ENCODE measurements at regions not wholly inside any gene's neighbourhood (a gene's known extent, or its start where the extent isn't known, plus 50 kb on each side); places are given as distances from the start of the nearest gene placed in this dataset.

GRCh38 chr2:59282374-59283057 lies 1041.4 kb upstream of the FANCL start:
- H3K4me3 ChIP-seq (ENCODE audit: low read depth, low read length) = no peak overlapping the region
- no peak for TF ChIP-seq CTCF (IDR thresholded peaks at IDR 0.05; ENCODE audit: low read depth, low read length)

DNA sequence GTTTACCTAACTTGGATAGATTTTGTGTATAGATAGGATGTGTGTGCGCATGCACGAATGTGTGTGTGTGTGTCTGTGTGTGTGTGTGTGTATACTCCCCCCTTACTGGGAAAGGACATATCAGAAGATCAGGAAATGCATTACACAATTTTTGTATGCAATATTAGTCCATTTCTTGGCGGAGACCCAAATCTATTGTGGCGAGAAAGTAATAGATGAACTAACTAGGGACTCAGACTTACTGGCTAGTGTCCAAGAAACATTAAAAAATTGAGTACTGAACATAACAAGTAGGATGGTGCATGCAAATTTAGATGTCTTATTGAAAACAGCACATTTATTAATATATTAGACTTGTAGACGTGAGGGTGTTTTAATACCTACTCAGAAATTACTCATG lies 1036.5 kb upstream of the FANCL start:
- TF ChIP-seq CTCF (IDR thresholded peaks at IDR 0.05; ENCODE audit: low read depth, low read length) = no peak
- no peak overlapping the region for H3K4me3 ChIP-seq (ENCODE audit: low read depth, low read length)

- TF ChIP-seq CTCF (IDR thresholded peaks at IDR 0.05; ENCODE audit: low read depth, low read length) = no peak
These were observed 1035.8 kb upstream of the FANCL start for GRCh38 chr2:59276917-59277316.

GRCh38 chr2:59276033-59276432 lies 1034.9 kb upstream of the FANCL start:
- TF ChIP-seq CTCF (IDR thresholded peaks at IDR 0.05; ENCODE audit: low read depth, low read length) = no peak
- H3K4me3 ChIP-seq (ENCODE audit: low read depth, low read length) = no peak overlapping the region

More at GRCh38 chr2:59276917-59277316, 1035.8 kb upstream of the FANCL start:
- no peak overlapping the region for H3K4me3 ChIP-seq (ENCODE audit: low read depth, low read length)

DNA sequence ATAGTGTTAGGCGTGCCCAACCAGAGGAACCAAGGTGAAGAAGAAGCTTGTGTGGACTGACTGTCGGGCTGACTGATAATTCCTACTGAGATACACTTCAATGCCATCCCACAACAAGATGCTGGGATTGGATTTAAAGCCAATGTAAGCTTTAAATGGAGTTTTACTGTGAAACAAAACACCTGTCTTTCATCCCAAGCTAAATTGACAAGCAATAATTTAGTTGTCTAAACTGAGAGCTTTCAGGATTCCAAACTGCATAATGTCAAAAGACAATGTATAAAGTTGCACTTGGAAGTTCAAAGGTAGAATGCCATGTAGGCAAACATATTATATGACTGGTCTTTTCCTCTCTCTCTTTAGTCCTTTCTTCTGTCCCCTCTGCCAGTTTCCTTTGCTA lies 1025.3 kb upstream of the FANCL start:
- no peak for TF ChIP-seq CTCF (IDR thresholded peaks at IDR 0.05; ENCODE audit: low read depth, low read length)

DNA sequence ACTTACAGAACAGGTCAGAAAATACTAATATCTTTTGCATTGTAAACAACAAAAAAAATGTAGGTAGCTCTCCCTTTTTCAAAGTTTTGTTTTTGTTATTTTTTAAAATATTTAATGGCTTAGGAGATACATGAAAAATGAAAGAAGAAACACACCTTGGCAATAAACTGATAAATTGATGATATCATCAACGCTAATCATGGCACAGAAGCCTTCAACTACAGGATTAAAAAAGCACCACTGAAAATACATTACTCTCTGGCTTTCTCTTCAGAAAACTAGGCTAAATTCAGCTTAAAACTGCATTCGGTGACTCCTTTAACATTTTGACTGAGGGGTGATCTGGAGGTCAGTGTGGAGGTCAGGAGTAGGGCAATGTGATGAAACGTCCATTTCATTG lies 1018.8 kb upstream of the FANCL start:
- TF ChIP-seq CTCF (IDR thresholded peaks at IDR 0.05; ENCODE audit: low read depth, low read length) = no peak
- no peak overlapping the region for H3K4me3 ChIP-seq (ENCODE audit: low read depth, low read length)

More for the DNA sequence above, 1025.3 kb upstream of the FANCL start:
- no peak overlapping the region for H3K4me3 ChIP-seq (ENCODE audit: low read depth, low read length)

DNA sequence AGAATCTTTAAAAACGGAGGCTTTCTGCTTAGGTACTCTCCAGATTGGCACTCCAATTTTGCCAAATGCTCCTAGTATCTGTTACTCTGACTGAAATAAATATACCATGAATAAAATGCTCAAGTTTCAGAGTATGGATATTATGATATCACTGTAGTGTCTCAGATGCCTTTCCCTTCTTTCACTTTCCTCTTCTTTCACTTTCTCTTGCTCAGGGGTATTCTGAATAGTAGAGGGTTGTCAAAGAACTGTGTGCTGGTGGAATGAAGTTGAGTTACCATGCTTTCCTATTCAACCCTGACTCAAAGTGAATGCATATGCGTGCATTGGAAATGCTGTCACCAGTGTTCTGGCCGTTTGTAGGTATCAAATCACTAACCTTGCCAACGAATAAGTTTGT lies 1015.2 kb upstream of the FANCL start:
- TF ChIP-seq CTCF (IDR thresholded peaks at IDR 0.05; ENCODE audit: low read depth, low read length) = no peak
- no peak overlapping the region for H3K4me3 ChIP-seq (ENCODE audit: low read depth, low read length)

Measured in WI38 (cell line).